ENCODE measurements at regions not wholly inside any gene's neighbourhood (a gene's known extent, or its start where the extent isn't known, plus 50 kb on each side); places are given as distances from the start of the nearest gene placed in this dataset.
A peak's percentile ranks its signal among the peaks of the same experiment; 100 is the strongest.

GRCh38 chr4:128477540-128477939, 189.9 kb upstream of the PGRMC2 start:
- DNase-seq = no peak

- no peak for DNase-seq
These were observed 188.0 kb upstream of the PGRMC2 start for GRCh38 chr4:128475597-128475996.

GRCh38 chr4:128471576-128471975, 184.0 kb upstream of the PGRMC2 start:
- no peak for DNase-seq

GRCh38 chr4:128470492-128471053, 183.0 kb upstream of the PGRMC2 start:
- no peak for DNase-seq

- DNase-seq = no peak
These were observed 180.7 kb upstream of the PGRMC2 start for GRCh38 chr4:128468123-128468989.

- no peak for DNase-seq
These were observed 177.9 kb upstream of the PGRMC2 start for GRCh38 chr4:128465523-128465922.

GRCh38 chr4:128463006-128463405, 175.4 kb upstream of the PGRMC2 start:
- DNase-seq = no peak

GRCh38 chr4:128462103-128462783, 174.6 kb upstream of the PGRMC2 start:
- no peak for DNase-seq

- DNase-seq = peak; percentile 31
These were observed 173.9 kb upstream of the PGRMC2 start for GRCh38 chr4:128461291-128462102.

- DNase-seq = no peak
These were observed 171.9 kb upstream of the PGRMC2 start for GRCh38 chr4:128459547-128459946.

- DNase-seq = no peak
These were observed 171.2 kb upstream of the PGRMC2 start for GRCh38 chr4:128458816-128459215.

GRCh38 chr4:128457726-128458125, 170.1 kb upstream of the PGRMC2 start:
- no peak for DNase-seq

GRCh38 chr4:128456171-128456570, 168.6 kb upstream of the PGRMC2 start:
- DNase-seq = no peak

- DNase-seq = no peak
These were observed 167.9 kb upstream of the PGRMC2 start for GRCh38 chr4:128455480-128455879.

- DNase-seq = no peak
These were observed 167.3 kb upstream of the PGRMC2 start for GRCh38 chr4:128454881-128455280.

- peak; percentile 75 for DNase-seq
These were observed 166.8 kb upstream of the PGRMC2 start for GRCh38 chr4:128454281-128454871.

GRCh38 chr4:128452415-128452814, 164.8 kb upstream of the PGRMC2 start:
- no peak for DNase-seq

- no peak for DNase-seq
These were observed 163.8 kb upstream of the PGRMC2 start for GRCh38 chr4:128451270-128451905.

- DNase-seq = no peak
These were observed 162.9 kb upstream of the PGRMC2 start for GRCh38 chr4:128450326-128451120.

GRCh38 chr4:128449251-128449650, 161.6 kb upstream of the PGRMC2 start:
- DNase-seq = no peak

All from activated CD4-positive, alpha-beta T cell treated with anti-CD3 and anti-CD28 coated beads, Interleukin-2, Interleukin-6, amounts not matched to agents 100 ng/mL and 50 ng/mL, durations not matched to agents 16 hours and 8 hours (primary cell).